ENCODE measurements at regions not wholly inside any gene's neighbourhood (a gene's known extent, or its start where the extent isn't known, plus 50 kb on each side); places are given as distances from the start of the nearest gene placed in this dataset.

DNA sequence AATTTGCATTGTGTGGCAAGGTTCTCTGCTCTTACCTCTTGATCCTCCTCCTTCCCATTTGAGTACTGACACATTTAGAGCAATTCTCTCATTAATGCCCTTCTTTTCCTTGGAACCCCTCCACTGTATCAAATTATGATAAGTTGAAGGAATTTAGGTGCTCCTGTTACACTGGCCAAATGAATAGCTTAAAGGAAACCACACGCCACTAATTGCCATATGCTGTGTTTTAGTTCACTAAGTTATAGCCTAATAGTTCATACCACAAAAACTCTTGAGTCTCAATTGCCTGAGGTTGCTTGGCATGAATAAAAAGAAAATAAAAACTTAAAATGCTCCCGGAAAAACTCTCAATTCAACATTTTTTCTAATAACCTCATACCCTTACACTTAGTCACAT, 1239.3 kb downstream of the EPHA7 start:
- Mint-ChIP-seq H3K4me3 (ENCODE audit: unreplicated experiment) (no peak overlapping the region), H3K27ac (ENCODE audit: unreplicated experiment) (no peak overlapping the region), H3K27me3 (ENCODE audit: insufficient read depth, unreplicated experiment) (peaks cover 4% of the 10 kb centered on the region), H3K4me1 (ENCODE audit: low read depth, unreplicated experiment) (no peaks in the 10 kb centered on the region), H3K9me3 (ENCODE audit: unreplicated experiment) (no peaks in the 10 kb centered on the region), H3K36me3 (ENCODE audit: insufficient read depth, unreplicated experiment) (no peaks in the 10 kb centered on the region)
- H3K27me3 ChIP-seq (replicated peaks; ENCODE audit: control insufficient read depth, insufficient read depth, low read length), result no peaks in the 10 kb centered on the region
- H3K9me3 ChIP-seq, result no peaks in the 10 kb centered on the region
- BruUV-seq (replicated peaks), result no TSS peak
- DNase-seq, result no peak
- H3K4me3 ChIP-seq (ENCODE audit: low read depth, low read length), result no peak overlapping the region
- no peak for TF ChIP-seq CTCF (IDR thresholded peaks at IDR 0.05; ENCODE audit: insufficient read depth in 1 of 2, low read depth in 1 of 2, low read length in 1 of 2, severe bottlenecking in 1 of 2, unreplicated experiment in 1 of 2)
- intact Hi-C loops (cut with micrococcal nuclease; ENCODE audit: unreplicated experiment), result no loop called here
- ChIA-PET POLR2A (no interaction called here), CTCF (no interaction called here)
- no peaks in the 10 kb centered on the region for H3K4me1 ChIP-seq
- no peaks in the 10 kb centered on the region for H3K36me3 ChIP-seq (ENCODE audit: control insufficient read depth, insufficient read depth, low read length)

GRCh38 chr6:92176666-92177065, 1242.7 kb downstream of the EPHA7 start:
- Mint-ChIP-seq H3K27ac (ENCODE audit: unreplicated experiment) (no peak overlapping the region), H3K27me3 (ENCODE audit: insufficient read depth, unreplicated experiment) (peaks cover 6% of the 10 kb centered on the region), H3K36me3 (ENCODE audit: insufficient read depth, unreplicated experiment) (no peaks in the 10 kb centered on the region), H3K4me1 (ENCODE audit: low read depth, unreplicated experiment) (no peaks in the 10 kb centered on the region), H3K4me3 (ENCODE audit: unreplicated experiment) (no peak overlapping the region), H3K9me3 (ENCODE audit: unreplicated experiment) (no peaks in the 10 kb centered on the region)
- BruUV-seq (replicated peaks), result no TSS peak
- no peak for TF ChIP-seq CTCF (IDR thresholded peaks at IDR 0.05; ENCODE audit: insufficient read depth in 1 of 2, low read depth in 1 of 2, low read length in 1 of 2, severe bottlenecking in 1 of 2, unreplicated experiment in 1 of 2)
- H3K9me3 ChIP-seq, result no peaks in the 10 kb centered on the region
- intact Hi-C loops (cut with micrococcal nuclease; ENCODE audit: unreplicated experiment), result no loop called here
- CTCF ChIA-PET, result no interaction called here
- no peaks in the 10 kb centered on the region for H3K4me1 ChIP-seq
- no peak for DNase-seq
- H3K27me3 ChIP-seq (replicated peaks; ENCODE audit: control insufficient read depth, insufficient read depth, low read length), result no peaks in the 10 kb centered on the region
- POLR2A ChIA-PET, result no interaction called here
- no peaks in the 10 kb centered on the region for H3K36me3 ChIP-seq (ENCODE audit: control insufficient read depth, insufficient read depth, low read length)
- no peak overlapping the region for H3K4me3 ChIP-seq (ENCODE audit: low read depth, low read length)

DNA sequence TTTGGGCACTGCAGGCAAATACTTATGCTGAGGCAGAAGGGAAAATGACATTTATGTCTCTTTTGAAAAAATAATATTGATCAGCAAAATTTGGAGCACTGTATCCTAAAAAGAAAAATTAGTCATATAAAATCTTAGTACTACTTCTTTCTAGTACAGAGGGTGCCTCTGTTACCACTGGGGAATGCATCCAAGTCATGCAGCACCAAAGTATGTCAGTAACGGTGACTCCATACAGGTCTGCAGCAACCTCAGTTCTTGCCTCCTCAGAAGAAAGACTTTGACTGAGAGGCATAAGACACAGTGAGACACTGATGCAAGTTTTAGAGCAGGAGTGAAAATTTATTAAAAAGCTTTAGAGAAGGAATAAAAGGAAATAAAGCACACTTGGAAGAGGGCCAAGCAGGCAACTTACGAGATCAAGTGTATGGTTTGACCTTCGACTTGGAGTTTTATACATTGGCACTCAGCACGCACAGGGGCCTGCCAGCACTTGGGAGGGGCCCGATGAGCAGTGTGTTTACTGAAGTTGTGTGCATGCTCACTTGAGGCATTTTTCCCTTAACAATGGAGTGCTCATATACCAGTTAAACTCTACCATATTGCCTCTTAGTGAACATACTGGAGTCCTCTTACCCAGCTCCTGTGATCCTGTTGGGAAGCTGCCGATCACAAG, 1244.8 kb downstream of the EPHA7 start:
- intact Hi-C loops (cut with micrococcal nuclease; ENCODE audit: unreplicated experiment), result no loop called here
- Mint-ChIP-seq H3K27me3 (ENCODE audit: insufficient read depth, unreplicated experiment) (peaks cover 11% of the 10 kb centered on the region), H3K4me1 (ENCODE audit: low read depth, unreplicated experiment) (no peaks in the 10 kb centered on the region), H3K27ac (ENCODE audit: unreplicated experiment) (no peak overlapping the region), H3K36me3 (ENCODE audit: insufficient read depth, unreplicated experiment) (no peaks in the 10 kb centered on the region), H3K9me3 (ENCODE audit: unreplicated experiment) (no peaks in the 10 kb centered on the region), H3K4me3 (ENCODE audit: unreplicated experiment) (no peak overlapping the region)
- no TSS peak for BruUV-seq (replicated peaks)
- H3K36me3 ChIP-seq (ENCODE audit: control insufficient read depth, insufficient read depth, low read length), result no peaks in the 10 kb centered on the region
- H3K27me3 ChIP-seq (replicated peaks; ENCODE audit: control insufficient read depth, insufficient read depth, low read length), result no peaks in the 10 kb centered on the region
- no peak overlapping the region for H3K4me3 ChIP-seq (ENCODE audit: low read depth, low read length)
- CTCF ChIA-PET, result no interaction called here
- POLR2A ChIA-PET, result no interaction called here
- H3K9me3 ChIP-seq, result no peaks in the 10 kb centered on the region
- no peak for DNase-seq
- no peaks in the 10 kb centered on the region for H3K4me1 ChIP-seq
- TF ChIP-seq CTCF (IDR thresholded peaks at IDR 0.05; ENCODE audit: insufficient read depth in 1 of 2, low read depth in 1 of 2, low read length in 1 of 2, severe bottlenecking in 1 of 2, unreplicated experiment in 1 of 2), result no peak

Data from Caco-2 (cell line).